ENCODE measurements at regions not wholly inside any gene's neighbourhood (a gene's known extent, or its start where the extent isn't known, plus 50 kb on each side); places are given as distances from the start of the nearest gene placed in this dataset.

DNA sequence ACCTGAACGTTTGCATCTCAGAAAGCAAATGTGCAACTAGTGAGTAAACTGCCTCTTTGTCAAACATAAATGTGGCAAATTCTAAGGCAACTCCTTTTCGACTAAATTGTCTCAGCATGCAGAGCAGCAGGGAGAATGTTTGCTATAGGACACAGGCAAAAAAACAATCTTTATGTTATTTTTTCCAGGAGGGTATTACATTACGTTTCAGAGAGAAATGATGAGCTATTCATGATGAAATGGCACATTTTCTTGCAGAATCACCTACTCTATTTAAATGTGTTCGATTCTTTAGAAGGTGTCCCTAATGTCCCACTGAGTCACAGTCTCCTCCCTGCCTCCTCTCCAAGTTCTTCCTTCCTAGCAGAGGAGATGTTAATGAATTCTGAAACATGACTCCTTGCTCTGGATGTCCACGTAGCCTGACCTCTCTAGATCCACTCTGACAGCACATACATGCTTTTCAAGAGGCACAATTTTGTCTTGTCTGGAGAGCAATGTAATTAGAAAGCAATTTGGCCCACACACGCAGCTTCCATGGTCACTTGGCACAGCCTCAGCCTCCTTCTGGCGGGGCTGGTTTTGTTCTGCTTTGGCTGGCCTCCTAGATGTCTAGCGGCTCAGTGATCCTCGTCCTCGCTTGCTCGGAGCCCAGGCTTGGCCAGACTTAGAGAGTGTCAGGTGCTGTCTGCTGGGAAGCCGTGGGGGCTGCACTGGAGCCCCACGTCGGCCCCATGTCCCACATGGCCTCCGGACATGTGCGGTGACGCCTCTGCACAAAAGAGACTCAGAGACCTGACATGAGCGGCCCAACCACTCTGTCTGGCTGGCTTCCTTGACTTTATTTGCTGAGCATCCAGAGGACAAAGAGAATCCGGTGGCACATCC is 125.7 kb upstream of the ZNF438 start:
- TF ChIP-seq POLR2A (IDR thresholded peaks at IDR 0.05), result no peak
- TF ChIP-seq, protein P1, sequence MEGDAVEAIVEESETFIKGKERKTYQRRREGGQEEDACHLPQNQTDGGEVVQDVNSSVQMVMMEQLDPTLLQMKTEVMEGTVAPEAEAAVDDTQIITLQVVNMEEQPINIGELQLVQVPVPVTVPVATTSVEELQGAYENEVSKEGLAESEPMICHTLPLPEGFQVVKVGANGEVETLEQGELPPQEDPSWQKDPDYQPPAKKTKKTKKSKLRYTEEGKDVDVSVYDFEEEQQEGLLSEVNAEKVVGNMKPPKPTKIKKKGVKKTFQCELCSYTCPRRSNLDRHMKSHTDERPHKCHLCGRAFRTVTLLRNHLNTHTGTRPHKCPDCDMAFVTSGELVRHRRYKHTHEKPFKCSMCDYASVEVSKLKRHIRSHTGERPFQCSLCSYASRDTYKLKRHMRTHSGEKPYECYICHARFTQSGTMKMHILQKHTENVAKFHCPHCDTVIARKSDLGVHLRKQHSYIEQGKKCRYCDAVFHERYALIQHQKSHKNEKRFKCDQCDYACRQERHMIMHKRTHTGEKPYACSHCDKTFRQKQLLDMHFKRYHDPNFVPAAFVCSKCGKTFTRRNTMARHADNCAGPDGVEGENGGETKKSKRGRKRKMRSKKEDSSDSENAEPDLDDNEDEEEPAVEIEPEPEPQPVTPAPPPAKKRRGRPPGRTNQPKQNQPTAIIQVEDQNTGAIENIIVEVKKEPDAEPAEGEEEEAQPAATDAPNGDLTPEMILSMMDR (IDR thresholded peaks at IDR 0.05), result no peak
